ENCODE measurements at regions not wholly inside any gene's neighbourhood (a gene's known extent, or its start where the extent isn't known, plus 50 kb on each side); places are given as distances from the start of the nearest gene placed in this dataset.

GRCh38 chr5:6235726-6236125, 142.6 kb downstream of the MED10 start:
- TF ChIP-seq CTCF (IDR thresholded peaks at IDR 0.05; ENCODE audit: low read length) = no peak
- TF ChIP-seq EZH2phosphoT487 (IDR thresholded peaks at IDR 0.05; ENCODE audit: low read length) = no peak
- TF ChIP-seq EZH2 (optimal IDR thresholded peaks at IDR 0.05; ENCODE audit: low read depth, low read length) = no peak

All from MM.1S (cell line).